ENCODE measurements at regions not wholly inside any gene's neighbourhood (a gene's known extent, or its start where the extent isn't known, plus 50 kb on each side); places are given as distances from the start of the nearest gene placed in this dataset.

- TF ChIP-seq, protein P1, sequence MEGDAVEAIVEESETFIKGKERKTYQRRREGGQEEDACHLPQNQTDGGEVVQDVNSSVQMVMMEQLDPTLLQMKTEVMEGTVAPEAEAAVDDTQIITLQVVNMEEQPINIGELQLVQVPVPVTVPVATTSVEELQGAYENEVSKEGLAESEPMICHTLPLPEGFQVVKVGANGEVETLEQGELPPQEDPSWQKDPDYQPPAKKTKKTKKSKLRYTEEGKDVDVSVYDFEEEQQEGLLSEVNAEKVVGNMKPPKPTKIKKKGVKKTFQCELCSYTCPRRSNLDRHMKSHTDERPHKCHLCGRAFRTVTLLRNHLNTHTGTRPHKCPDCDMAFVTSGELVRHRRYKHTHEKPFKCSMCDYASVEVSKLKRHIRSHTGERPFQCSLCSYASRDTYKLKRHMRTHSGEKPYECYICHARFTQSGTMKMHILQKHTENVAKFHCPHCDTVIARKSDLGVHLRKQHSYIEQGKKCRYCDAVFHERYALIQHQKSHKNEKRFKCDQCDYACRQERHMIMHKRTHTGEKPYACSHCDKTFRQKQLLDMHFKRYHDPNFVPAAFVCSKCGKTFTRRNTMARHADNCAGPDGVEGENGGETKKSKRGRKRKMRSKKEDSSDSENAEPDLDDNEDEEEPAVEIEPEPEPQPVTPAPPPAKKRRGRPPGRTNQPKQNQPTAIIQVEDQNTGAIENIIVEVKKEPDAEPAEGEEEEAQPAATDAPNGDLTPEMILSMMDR (IDR thresholded peaks at IDR 0.05; ENCODE audit: low read length) = no peak
- no peak for TF ChIP-seq EZH2phosphoT487 (IDR thresholded peaks at IDR 0.05; ENCODE audit: low read length)
These were observed 522.9 kb downstream of the HAPSTR1 start for GRCh38 chr16:9614389-9614788.
